Left colon (tissue), 2 donors: ENCODE measurements at regions not wholly inside any gene's neighbourhood (a gene's known extent, or its start where the extent isn't known, plus 50 kb on each side); places are given as distances from the start of the nearest gene placed in this dataset.

Experiments
- ATAC-seq: fragments of 200-7000 bp; cut with Tn5 transposase; one replicate; pipeline ENCODE4 v1.9.1; 2020; ENCODE audit warnings: mild to moderate bottlenecking, moderate library complexity
- DNase-seq, 2 donors: peaks; one replicate each; pipeline ENCODE4 v3.0.0-alpha.2; 2020
- intact Hi-C, 2 donors: fragments of 100-400 bp; cut with DNase I in 1 of 2; cut with micrococcal nuclease in 1 of 2; formaldehyde crosslinking; loops; one replicate each; pipeline versions ENCODE4 v1.11.2 to v1.14.0; 2022; cut with DNase I, micrococcal nuclease
- donor health status: DM: no; HTN: no; CAD: no.
- donor health status: DM: yes; HTN: yes; CAD: no.

DNA sequence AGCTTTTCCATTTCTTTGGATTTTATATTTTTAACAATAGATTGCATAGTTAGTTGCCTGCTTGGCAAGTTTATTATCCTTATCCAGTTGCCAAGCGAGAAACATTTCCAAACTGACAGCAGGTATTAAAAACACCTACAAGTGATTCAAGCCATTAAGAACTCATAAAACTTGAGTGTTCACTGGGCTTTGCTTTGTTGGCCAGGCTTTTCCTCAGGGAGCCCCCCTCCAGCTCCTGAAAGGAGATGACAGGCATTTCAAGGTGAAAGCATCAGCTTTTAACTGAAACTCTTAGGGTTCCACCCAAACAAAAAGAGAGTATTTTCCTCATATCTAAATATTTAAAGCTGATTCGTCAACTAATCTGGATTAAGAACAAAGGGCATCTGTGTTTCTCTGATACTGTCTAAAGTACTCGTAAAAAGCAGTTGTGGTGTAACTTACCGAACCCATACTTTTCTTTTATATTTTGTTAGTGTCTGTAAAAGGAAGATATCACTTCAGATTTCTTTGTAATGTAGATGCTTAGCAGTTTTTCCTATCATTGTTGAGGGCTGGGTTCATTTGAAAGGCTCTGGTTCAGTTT, 363.4 kb downstream of the OTOL1 start:
- no peak for DNase-seq
- intact Hi-C loops, result no loop called here
- no peak for ATAC-seq

GRCh38 chr3:161863775-161864174, 367.2 kb downstream of the OTOL1 start:
- ATAC-seq (no peak), DNase-seq (no peak)
- intact Hi-C loops, result no loop called here

DNA sequence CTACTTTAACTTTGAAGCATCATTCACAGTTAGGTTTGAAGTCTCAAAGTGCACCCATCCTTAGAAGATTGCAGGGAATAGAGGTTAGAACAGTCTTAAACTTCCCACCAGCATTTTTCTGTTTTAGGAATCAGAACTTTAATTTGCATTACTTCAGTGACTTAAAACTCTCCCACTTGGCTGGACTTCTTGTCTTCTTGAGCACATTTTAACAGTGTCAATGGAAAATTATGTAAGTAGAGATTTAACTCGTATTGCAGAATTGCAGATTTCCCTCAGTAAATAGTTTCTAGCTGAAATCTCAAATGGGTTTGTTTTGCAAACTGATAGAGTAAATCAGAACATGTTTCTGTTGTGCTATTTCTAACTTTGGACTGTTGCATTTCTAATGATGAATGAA, 369.6 kb downstream of the OTOL1 start:
- DNase-seq (no peak), ATAC-seq (no peak)
- intact Hi-C loops, result no loop called here

GRCh38 chr3:161875483-161875882, 378.9 kb downstream of the OTOL1 start:
- ATAC-seq (no peak), DNase-seq (no peak)
- intact Hi-C loops, result no loop called here

GRCh38 chr3:161879470-161879869, 382.9 kb downstream of the OTOL1 start:
- intact Hi-C loops, result no loop called here
- ATAC-seq, result no peak
- DNase-seq, result no peak

- intact Hi-C loops, result no loop called here
- no peak for ATAC-seq
Measured at GRCh38 chr3:161884830-161885229, 388.2 kb downstream of the OTOL1 start.

DNA sequence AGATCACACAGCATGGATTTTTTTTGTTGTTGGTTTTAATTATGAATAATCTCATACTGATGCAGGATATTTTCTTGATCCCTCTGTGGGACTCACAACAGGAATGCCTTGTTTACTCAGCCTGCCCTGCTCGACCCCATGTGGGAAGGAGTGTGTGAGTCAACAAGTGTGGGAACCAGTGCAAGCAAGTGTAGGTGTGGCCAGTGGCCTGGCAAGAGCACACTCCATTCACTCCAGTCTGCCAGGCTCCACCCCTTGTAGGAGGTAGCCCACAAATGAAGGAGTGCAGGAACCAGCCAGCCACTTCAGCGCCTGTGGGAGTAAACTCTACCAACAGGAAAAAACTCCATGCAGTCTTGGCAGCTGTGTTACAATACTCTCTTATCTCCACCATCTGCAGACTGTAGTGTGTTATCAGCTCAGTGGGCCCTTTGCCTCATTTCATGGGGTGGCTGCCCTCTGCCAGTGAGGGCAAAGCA, 393.6 kb downstream of the OTOL1 start:
- peak; percentile 18 to 67 for DNase-seq
- intact Hi-C loops, result no loop called here
- ATAC-seq, result peak; percentile 97

More at GRCh38 chr3:161884830-161885229, 388.2 kb downstream of the OTOL1 start:
- DNase-seq, result no peak

DNA sequence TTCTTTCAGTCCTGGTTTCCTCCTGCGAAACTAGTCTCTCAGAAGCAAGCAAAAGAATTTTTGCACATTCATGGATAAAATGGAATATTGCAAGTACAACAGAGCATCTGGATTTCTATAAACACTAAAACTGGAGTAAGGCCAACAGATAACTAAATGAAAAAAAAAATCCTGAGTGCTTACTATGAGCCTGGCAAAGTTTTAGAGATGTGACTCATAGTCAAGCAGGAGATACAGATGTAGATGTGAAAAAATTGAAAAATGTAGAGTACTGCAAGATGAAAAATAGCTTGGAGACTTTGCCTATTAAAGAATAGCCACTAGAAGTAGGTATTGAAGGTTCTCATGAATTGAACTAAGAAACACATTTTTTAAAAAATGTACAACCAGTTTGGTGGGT, 397.4 kb downstream of the OTOL1 start:
- DNase-seq (no peak), ATAC-seq (no peak)
- intact Hi-C loops, result no loop called here

- no peak for ATAC-seq
- DNase-seq, result no peak
- intact Hi-C loops, result no loop called here
Measured at GRCh38 chr3:161894657-161895056, 398.0 kb downstream of the OTOL1 start.

- no peak for DNase-seq
- intact Hi-C loops, result no loop called here
- ATAC-seq, result no peak
Measured at GRCh38 chr3:161905520-161906132, 409.0 kb downstream of the OTOL1 start.

GRCh38 chr3:161913786-161914389, 417.3 kb downstream of the OTOL1 start:
- ATAC-seq (no peak), DNase-seq (no peak)
- intact Hi-C loops, result no loop called here

DNA sequence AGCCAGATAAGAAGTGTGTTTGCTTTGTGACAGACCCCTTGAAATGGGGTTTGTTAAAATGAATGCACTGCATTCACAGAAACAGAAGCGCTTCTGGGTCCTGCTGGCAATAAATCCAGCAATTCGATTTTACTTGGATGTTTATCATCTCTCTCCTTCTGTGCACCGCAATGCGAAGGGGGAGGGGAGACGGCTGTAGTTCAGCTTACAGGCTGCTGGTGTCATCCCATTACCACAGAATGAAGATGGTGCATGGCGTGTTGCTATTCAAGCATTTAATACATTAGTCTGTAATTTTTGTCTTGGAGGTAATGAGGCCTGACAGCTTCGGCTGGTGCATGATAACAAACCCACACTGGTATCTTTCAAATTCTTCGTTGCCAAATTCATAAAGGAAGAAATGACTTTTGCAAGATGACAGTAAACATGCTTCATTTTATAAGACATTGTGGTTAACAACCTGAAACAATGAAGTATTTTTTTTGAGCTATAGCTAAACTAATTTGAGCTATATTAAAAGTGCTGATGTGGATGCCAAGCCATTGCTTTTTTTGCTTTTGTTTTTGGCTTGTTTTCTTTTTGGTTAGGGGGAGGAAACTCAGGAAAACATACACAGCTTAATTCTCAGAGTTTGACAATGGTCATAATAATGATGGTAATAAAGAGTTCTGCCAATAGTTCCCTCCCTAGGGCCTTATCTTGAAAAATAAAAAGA, 418.3 kb downstream of the OTOL1 start:
- peak in 1 of 2 donors; percentile 8 for DNase-seq
- ATAC-seq, result no peak
- intact Hi-C loops, result no loop called here

GRCh38 chr3:161915418-161915750, 418.8 kb downstream of the OTOL1 start:
- intact Hi-C loops, result no loop called here
- no peak for DNase-seq

DNA sequence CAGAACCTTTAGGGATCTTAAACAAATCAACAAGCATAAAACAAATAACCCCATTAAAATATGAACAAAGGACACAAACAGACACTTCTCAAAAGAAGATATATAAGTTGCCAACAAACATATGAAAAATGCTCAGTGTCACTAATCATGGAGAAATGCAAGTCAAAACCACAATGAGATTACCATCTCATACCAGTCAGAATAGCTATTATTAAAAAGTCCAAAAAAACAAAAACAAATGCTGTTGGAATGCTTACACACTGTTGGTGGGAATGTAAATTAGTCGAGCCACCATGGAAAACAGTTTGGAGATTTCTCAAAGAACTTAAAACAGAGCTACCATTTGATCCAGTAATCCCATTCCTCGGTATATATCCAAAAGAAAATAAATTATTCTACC, 423.6 kb downstream of the OTOL1 start:
- no peak for ATAC-seq
- intact Hi-C loops, result no loop called here

More at GRCh38 chr3:161915418-161915750, 418.8 kb downstream of the OTOL1 start:
- ATAC-seq, result no peak

GRCh38 chr3:161925749-161926360, 429.2 kb downstream of the OTOL1 start:
- intact Hi-C loops, result no loop called here
- ATAC-seq (no peak), DNase-seq (no peak)

More for the DNA sequence above, 423.6 kb downstream of the OTOL1 start:
- DNase-seq, result no peak

DNA sequence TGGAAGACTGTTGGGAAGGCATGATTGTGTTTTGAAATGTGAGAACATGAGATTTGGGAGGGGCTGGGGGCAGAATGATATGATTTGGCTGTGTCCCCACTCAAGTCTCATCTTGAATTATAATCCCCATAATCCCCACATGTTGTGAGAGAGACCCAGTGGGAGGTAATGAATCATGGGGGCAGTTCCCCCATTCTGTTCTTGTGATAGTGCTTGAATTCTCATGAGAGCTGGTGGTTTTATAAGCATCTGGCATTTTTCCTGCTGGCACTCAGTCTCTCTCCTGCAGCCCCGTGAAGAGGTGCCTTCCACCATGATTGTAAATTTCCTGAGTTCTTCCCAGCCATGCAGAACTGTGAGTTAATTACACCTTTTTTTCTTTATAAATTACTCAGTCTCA, 430.5 kb downstream of the OTOL1 start:
- intact Hi-C loops, result no loop called here
- DNase-seq (no peak), ATAC-seq (no peak)

GRCh38 chr3:161939918-161940620, 443.5 kb downstream of the OTOL1 start:
- no peak for DNase-seq
- ATAC-seq, result no peak
- intact Hi-C loops, result no loop called here

DNA sequence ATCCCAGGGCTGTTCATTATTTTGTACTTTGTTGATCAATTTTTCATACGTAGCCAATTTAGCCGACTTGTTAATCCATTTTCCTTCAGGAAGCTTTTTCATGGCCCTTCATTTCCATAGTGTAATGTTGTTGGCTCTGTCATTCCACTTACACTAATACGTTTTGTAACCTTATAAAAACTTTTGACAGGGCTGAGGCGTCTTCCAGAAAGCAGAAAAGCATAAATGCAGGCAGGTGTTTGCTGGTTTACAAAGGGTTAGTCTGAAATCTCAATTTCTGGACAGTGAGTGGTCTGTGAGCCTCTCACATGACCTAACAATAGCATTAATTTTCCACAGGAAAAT, 444.0 kb downstream of the OTOL1 start:
- intact Hi-C loops, result no loop called here
- no peak for ATAC-seq

DNA sequence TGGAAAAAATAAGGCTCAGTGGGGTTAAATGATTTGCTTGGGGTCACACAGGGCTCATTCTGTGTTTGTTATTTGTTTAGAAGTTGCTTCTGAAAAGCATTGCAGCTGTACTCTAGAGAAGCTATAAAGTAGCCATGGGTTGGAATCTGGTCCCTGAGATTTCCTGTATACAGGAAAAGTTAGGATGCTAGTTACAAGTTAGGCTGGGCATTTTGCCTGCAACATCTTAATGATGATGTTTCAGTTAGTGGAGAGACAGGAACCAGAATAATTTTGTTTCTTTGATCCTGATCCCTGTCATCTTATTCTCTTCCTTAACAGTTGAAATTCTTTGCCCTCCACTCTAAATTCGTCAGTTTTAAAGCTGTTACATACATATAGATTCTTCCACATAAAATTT, 445.3 kb downstream of the OTOL1 start:
- intact Hi-C loops, result no loop called here
- ATAC-seq, result no peak

More for the DNA sequence above, 444.0 kb downstream of the OTOL1 start:
- DNase-seq, result no peak

More for the DNA sequence above, 445.3 kb downstream of the OTOL1 start:
- DNase-seq, result no peak
